ENCODE measurements at regions not wholly inside any gene's neighbourhood (a gene's known extent, or its start where the extent isn't known, plus 50 kb on each side); places are given as distances from the start of the nearest gene placed in this dataset.

DNA sequence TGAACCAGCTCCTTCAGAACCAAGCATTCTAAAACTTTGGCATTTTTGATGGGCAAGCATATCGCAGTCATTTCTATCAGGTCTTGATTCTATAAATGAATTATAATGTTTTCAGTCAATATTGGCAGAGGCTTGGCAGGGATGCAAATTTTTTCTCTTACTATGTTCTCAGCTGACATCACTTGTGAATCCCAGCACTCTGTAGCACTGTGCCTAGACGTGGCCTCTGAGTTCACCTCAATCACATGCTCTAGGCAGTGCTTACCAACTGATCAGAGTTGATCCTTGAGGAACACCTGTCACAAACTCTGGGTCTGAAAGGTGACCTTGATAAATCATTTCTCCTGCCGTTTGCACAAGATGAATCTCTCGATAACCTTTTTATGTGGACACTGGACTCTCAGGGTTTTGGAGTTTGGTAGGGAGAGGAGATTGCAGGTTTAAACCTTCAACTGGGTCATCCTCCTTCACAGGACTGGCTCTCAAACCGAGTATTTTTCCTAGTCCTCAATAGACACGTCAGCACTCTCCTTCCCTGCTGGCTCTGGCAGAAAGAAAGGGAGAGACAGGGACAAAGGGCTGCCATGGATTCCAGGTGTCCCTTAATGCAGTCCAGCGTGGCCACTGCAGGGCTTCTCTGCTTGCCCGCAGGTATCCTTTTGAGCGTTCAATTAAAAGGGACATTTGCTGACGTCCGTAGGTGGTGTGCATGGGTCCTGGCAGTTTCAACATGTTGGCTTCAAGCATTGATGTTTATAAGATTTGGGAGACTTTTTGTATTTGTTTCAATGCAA lies 222.3 kb upstream of the CMC1 start:
- TF ChIP-seq, protein P1, sequence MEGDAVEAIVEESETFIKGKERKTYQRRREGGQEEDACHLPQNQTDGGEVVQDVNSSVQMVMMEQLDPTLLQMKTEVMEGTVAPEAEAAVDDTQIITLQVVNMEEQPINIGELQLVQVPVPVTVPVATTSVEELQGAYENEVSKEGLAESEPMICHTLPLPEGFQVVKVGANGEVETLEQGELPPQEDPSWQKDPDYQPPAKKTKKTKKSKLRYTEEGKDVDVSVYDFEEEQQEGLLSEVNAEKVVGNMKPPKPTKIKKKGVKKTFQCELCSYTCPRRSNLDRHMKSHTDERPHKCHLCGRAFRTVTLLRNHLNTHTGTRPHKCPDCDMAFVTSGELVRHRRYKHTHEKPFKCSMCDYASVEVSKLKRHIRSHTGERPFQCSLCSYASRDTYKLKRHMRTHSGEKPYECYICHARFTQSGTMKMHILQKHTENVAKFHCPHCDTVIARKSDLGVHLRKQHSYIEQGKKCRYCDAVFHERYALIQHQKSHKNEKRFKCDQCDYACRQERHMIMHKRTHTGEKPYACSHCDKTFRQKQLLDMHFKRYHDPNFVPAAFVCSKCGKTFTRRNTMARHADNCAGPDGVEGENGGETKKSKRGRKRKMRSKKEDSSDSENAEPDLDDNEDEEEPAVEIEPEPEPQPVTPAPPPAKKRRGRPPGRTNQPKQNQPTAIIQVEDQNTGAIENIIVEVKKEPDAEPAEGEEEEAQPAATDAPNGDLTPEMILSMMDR (conservative IDR thresholded peaks at IDR 0.05; ENCODE audit: low read length) = no peak
- no peak for TF ChIP-seq EZH2phosphoT487 (IDR thresholded peaks at IDR 0.05; ENCODE audit: borderline replicate concordance, low read depth, low read length)
